H1 (cell line): ENCODE measurements at regions not wholly inside any gene's neighbourhood (a gene's known extent, or its start where the extent isn't known, plus 50 kb on each side); places are given as distances from the start of the nearest gene placed in this dataset.

ENCODE experiments used
- CTCF ChIP-seq, 3 experiments: IDR thresholded peaks; 1 replicate in 2 of 3; 2 replicates in 1 of 3; pipeline versions ENCODE4 v1.5.1 to v1.6.1; 2011; ENCODE audit warnings: low read length in 3 of 3, mild to moderate bottlenecking in 3 of 3, inconsistent platforms in 2 of 3, low read depth in 1 of 3, moderate library complexity in 1 of 3; ENCODE audit not compliant: insufficient read depth in 1 of 3; ENCODE audit errors: control extremely low read depth in 1 of 3
- EP300 ChIP-seq, 2 experiments: IDR thresholded peaks; 1 replicate in 1 of 2; 2 replicates in 1 of 2; pipeline ENCODE4 v1.6.1; 2011 to 2012; ENCODE audit warnings: low read depth in 2 of 2, low read length in 2 of 2, mild to moderate bottlenecking in 2 of 2, borderline replicate concordance in 1 of 2, inconsistent platforms in 1 of 2, moderate library complexity in 1 of 2
- EZH2 ChIP-seq: fragments of 200-600 bp; sonication (generic); IDR thresholded peaks from 2 replicates; pipeline ENCODE4 v1.7.1; 2012; ENCODE audit warnings: low read depth, mild to moderate bottlenecking, moderate library complexity, low read length, inconsistent platforms; ENCODE audit not compliant: severe bottlenecking
- POLR2A ChIP-seq, 2 experiments: IDR thresholded peaks; 1 replicate in 1 of 2; 2 replicates in 1 of 2; pipeline ENCODE4 v1.6.1; 2011; ENCODE audit warnings: low read depth in 2 of 2, low read length in 2 of 2, mild to moderate bottlenecking in 2 of 2; ENCODE audit errors: control extremely low read depth in 1 of 2
- RAD21 ChIP-seq, 2 experiments: IDR thresholded peaks in 1 of 2; conservative IDR thresholded peaks in 1 of 2; 2 replicates each; pipeline ENCODE4 v1.6.1; 2011; ENCODE audit warnings: low read depth in 2 of 2, low read length in 2 of 2, improper control_type of control experiment in 1 of 2, inconsistent platforms in 1 of 2, mild to moderate bottlenecking in 1 of 2, moderate library complexity in 1 of 2
- TEAD4 ChIP-seq: IDR thresholded peaks from 2 replicates; pipeline ENCODE4 v1.6.1; 2012; ENCODE audit warnings: low read depth, low read length, inconsistent platforms, mixed read lengths

GRCh38 chr4:78687818-78688217 lies 88.3 kb upstream of the BMP2K start:
- TF ChIP-seq EP300 (IDR thresholded peaks at IDR 0.05; ENCODE audit: borderline replicate concordance in 1 of 2, low read depth in 2 of 2, low read length in 2 of 2) (no peak), EZH2 (no peak), RAD21 (IDR thresholded peaks at IDR 0.05 in 1 of 2, conservative IDR thresholded peaks at IDR 0.05 in 1 of 2; ENCODE audit: low read depth in 2 of 2, low read length in 2 of 2) (no peak), CTCF (IDR thresholded peaks at IDR 0.05; ENCODE audit: control extremely low read depth in 1 of 3, insufficient read depth in 1 of 3, low read depth in 1 of 3, low read length in 3 of 3) (no peak), TEAD4 (no peak), POLR2A (IDR thresholded peaks at IDR 0.05; ENCODE audit: control extremely low read depth in 1 of 2, low read depth in 2 of 2, low read length in 2 of 2) (no peak)
